Glomerular visceral epithelial cell (primary cell): ENCODE measurements at regions not wholly inside any gene's neighbourhood (a gene's known extent, or its start where the extent isn't known, plus 50 kb on each side); places are given as distances from the start of the nearest gene placed in this dataset.

Experiments used
- DNase-seq: peaks from one replicate; pipeline ENCODE4 v3.0.0-alpha.2; 2016; ENCODE audit errors: extremely low spot score

- DNase-seq: no peak
Measured at GRCh38 chr3:24838533-24838932, 343.9 kb upstream of the THRB start.

GRCh38 chr3:24843955-24844354, 349.3 kb upstream of the THRB start:
- no peak for DNase-seq

- no peak for DNase-seq
Measured at GRCh38 chr3:24845524-24846155, 351.0 kb upstream of the THRB start.

- DNase-seq: no peak
Measured at GRCh38 chr3:24846286-24846860, 351.7 kb upstream of the THRB start.

GRCh38 chr3:24850245-24850644, 355.6 kb upstream of the THRB start:
- DNase-seq: no peak

GRCh38 chr3:24853685-24854490, 359.2 kb upstream of the THRB start:
- no peak for DNase-seq

- no peak for DNase-seq
Measured at GRCh38 chr3:24854748-24855147, 360.1 kb upstream of the THRB start.

GRCh38 chr3:24857945-24858344, 363.3 kb upstream of the THRB start:
- no peak for DNase-seq

- no peak for DNase-seq
Measured at GRCh38 chr3:24863215-24863614, 368.6 kb upstream of the THRB start.

GRCh38 chr3:24867783-24868182, 373.1 kb upstream of the THRB start:
- DNase-seq: no peak

GRCh38 chr3:24881239-24881638, 386.6 kb upstream of the THRB start:
- DNase-seq: no peak

- DNase-seq: no peak
Measured at GRCh38 chr3:24886501-24886900, 391.9 kb upstream of the THRB start.

GRCh38 chr3:24890012-24890411, 395.4 kb upstream of the THRB start:
- DNase-seq: no peak

GRCh38 chr3:24899373-24899772, 404.7 kb upstream of the THRB start:
- no peak for DNase-seq

- no peak for DNase-seq
Measured at GRCh38 chr3:24899901-24900603, 405.4 kb upstream of the THRB start.

GRCh38 chr3:24905266-24905665, 410.6 kb upstream of the THRB start:
- DNase-seq: no peak

GRCh38 chr3:24907106-24907505, 412.5 kb upstream of the THRB start:
- DNase-seq: no peak

- no peak for DNase-seq
Measured at GRCh38 chr3:24911076-24911475, 416.4 kb upstream of the THRB start.

GRCh38 chr3:24915639-24916038, 421.0 kb upstream of the THRB start:
- no peak for DNase-seq

GRCh38 chr3:24917908-24918307, 423.3 kb upstream of the THRB start:
- no peak for DNase-seq

- DNase-seq: no peak
Measured at GRCh38 chr3:24923570-24923969, 428.9 kb upstream of the THRB start.

GRCh38 chr3:24929521-24929920, 434.9 kb upstream of the THRB start:
- DNase-seq: no peak

GRCh38 chr3:24933401-24933800, 438.8 kb upstream of the THRB start:
- DNase-seq: no peak
